Stimulated activated naive B cell treated with anti-CD40 and anti-IgM and Interleukin-4, amounts not matched to agents 10 μg/mL and 1 μg/mL and 100 μg/mL, for 72 hours (primary cell): ENCODE measurements at regions not wholly inside any gene's neighbourhood (a gene's known extent, or its start where the extent isn't known, plus 50 kb on each side); places are given as distances from the start of the nearest gene placed in this dataset.
"Not testable (repeated sequence)": the region's sequence is repeated elsewhere in the genome, so short reads cannot be mapped to it uniquely, and the experiment has no call there.

Source experiments
- ATAC-seq, 2 donors: fragments of 150-1000 bp; cut with Tn5 transposase; replicated peaks; 2 replicates each; pipeline ENCODE4 v1.10.0; 2021; ENCODE audit warnings: moderate library complexity in 1 of 2
- DNase-seq: peaks from one replicate; pipeline ENCODE4 v3.0.0; 2021
- H3K27ac Mint-ChIP-seq: one replicate; pipeline ENCODE4 v1.8.0; 2022; ENCODE audit warnings: mild to moderate bottlenecking, mixed read lengths
- H3K27me3 Mint-ChIP-seq, 2 donors: one replicate each; pipeline ENCODE4 v1.8.0; 2022; ENCODE audit warnings: mixed read lengths in 2 of 2
- H3K36me3 Mint-ChIP-seq, 2 donors: one replicate each; pipeline ENCODE4 v1.8.0; 2022; ENCODE audit warnings: mixed read lengths in 2 of 2, mild to moderate bottlenecking in 1 of 2
- H3K4me1 Mint-ChIP-seq, 2 donors: one replicate each; pipeline ENCODE4 v1.8.0; 2022; ENCODE audit warnings: mixed read lengths in 2 of 2, mild to moderate bottlenecking in 1 of 2
- H3K4me3 Mint-ChIP-seq, 2 donors: one replicate each; pipeline ENCODE4 v1.8.0; 2022; ENCODE audit warnings: mild to moderate bottlenecking in 2 of 2, mixed read lengths in 2 of 2, moderate library complexity in 1 of 2
- H3K9me3 Mint-ChIP-seq, 2 donors: one replicate each; pipeline ENCODE4 v1.8.0; 2022; ENCODE audit warnings: mixed read lengths in 2 of 2, mild to moderate bottlenecking in 1 of 2

DNA sequence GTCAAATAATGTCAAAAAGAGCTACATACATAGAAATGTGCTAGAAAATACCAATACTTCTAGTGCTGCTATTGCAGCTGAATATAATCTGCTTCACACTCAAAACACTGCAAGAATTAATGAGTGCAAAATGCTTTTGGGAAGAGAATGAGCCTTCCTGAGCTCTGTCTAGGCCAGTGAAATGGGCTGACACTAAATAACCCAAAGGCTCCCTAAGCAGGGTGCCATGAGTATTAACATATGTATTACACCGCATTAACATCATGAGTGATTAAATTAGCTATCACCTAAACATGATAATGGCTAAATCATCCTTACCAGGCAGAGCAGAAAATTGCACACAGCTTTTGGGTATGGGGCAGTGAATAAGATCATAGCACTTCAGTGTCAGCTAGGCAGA, 806.3 kb upstream of the NECTIN3 start:
- Mint-ChIP-seq H3K27me3 (no peaks in the 10 kb centered on the region), H3K9me3 (peaks cover 0 to 2% of the 10 kb centered on the region in 2 donors), H3K4me1 (no peaks in the 10 kb centered on the region), H3K27ac (no peak overlapping the region), H3K4me3 (no peak overlapping the region), H3K36me3 (no peaks in the 10 kb centered on the region)
- DNase-seq: no peak
- ATAC-seq: no peak

DNA sequence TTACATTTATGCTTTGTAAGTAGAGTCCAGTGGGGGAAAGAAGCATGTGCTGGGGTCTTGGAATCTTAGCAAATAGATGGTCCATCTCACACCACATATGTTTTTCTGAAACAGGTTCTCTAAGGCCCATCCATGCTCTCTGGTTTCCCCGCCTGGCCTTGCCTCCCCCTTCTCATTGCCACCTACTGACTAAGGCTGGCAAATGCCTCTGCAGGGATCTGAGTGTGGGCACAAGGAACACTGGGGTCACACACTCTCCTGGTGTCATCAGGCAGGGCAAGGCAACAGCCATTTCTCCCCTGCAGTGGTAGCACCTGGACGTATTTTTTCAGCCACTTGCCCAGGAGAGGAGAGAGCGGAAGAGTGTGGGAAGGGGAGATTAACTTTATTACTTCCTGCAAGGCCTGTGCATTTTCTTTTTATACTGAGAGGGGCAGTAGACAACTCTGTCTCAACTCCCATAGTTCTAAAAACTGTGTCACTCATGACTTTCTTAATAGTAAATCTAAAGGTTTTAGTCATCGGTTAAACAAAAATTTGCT, 804.2 kb upstream of the NECTIN3 start:
- no peak for DNase-seq
- H3K27ac Mint-ChIP-seq: no peak overlapping the region
- no peak overlapping the region for H3K4me3 Mint-ChIP-seq
- H3K36me3 Mint-ChIP-seq: no peaks in the 10 kb centered on the region
- H3K27me3 Mint-ChIP-seq: no peaks in the 10 kb centered on the region
- ATAC-seq: no peak
- H3K9me3 Mint-ChIP-seq: peaks cover 0 to 2% of the 10 kb centered on the region in 2 donors
- no peaks in the 10 kb centered on the region for H3K4me1 Mint-ChIP-seq

DNA sequence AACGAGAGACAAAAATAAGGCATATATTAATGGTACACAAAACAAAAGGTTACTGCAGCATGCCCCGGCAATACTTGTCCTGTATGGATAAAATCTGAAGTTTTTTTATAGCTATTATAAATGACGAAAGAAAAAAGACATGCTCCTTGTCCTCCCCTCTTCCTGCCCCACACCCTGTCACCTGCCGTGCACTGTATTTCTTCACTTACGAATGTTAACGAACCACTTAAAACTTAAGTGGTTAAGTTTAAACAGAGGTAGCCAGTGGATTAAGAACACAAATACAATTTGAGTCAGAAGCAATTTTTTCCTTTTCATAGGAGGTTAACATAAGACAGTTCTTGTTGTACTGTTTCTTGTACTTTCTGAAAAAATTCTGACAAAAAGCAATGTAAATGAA, 799.1 kb upstream of the NECTIN3 start:
- Mint-ChIP-seq H3K27me3 (no peaks in the 10 kb centered on the region), H3K4me1 (no peaks in the 10 kb centered on the region), H3K4me3 (no peak overlapping the region), H3K36me3 (no peaks in the 10 kb centered on the region), H3K9me3 (no peaks in the 10 kb centered on the region), H3K27ac (no peak overlapping the region)
- no peak for ATAC-seq
- no peak for DNase-seq

DNA sequence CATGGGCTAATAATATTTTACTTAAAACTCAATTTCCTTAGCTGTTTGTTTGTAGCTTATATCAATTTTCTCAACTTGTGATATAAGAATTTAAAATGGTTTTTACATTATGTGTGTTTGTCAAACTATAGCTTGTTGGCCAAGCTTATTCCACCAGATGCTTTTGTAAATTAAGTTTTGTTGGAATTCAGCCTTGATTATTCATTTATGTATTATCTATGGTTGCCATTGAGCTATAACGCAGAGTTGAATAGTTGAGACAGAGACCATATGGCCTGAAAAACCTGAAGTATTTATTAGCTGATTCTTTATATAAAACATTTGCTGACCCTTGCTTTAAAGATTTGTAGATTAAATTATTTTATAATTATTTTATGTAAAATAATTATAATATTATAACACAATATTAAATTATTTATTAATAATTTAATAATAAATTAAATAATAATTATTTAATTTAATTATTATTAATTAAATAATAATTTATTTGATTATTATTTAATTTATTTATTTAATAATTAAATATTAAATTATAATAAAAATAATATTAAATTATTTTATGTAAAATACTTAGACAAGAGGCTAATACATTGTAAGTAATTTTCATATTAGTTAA, 779.6 kb upstream of the NECTIN3 start:
- Mint-ChIP-seq H3K4me3 (no peak overlapping the region), H3K27me3 (no peaks in the 10 kb centered on the region)

DNA sequence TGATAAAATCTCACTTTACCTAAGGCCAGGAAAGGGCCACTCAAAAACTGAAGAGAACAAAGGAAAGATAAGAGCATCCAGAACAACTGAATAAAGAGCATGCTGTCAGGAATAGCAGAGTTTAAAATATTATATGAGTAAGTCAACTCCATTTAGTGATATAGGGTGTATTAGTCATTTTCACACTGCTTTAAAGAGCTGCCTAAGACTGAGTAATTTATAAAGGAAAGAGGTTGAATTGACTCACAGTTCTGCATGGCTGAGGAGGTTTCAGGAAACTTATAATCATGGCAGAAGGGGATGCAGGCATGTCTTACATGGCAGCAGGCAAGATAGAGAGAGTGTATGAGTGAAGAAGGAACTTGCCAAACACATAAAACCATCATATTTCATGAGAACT, 778.0 kb upstream of the NECTIN3 start:
- DNase-seq: no peak
- ATAC-seq: peak in 1 of 2 donors; percentile 16
- no peaks in the 10 kb centered on the region for H3K27me3 Mint-ChIP-seq
- peaks cover 7 to 9% of the 10 kb centered on the region in 2 donors for H3K9me3 Mint-ChIP-seq
- no peak overlapping the region for H3K27ac Mint-ChIP-seq
- no peaks in the 10 kb centered on the region for H3K36me3 Mint-ChIP-seq
- no peaks in the 10 kb centered on the region for H3K4me1 Mint-ChIP-seq
- H3K4me3 Mint-ChIP-seq: no peak overlapping the region

More for the DNA sequence above, 779.6 kb upstream of the NECTIN3 start:
- Mint-ChIP-seq H3K9me3 (peaks cover 7 to 10% of the 10 kb centered on the region in 2 donors), H3K27ac (no peak overlapping the region), H3K36me3 (no peaks in the 10 kb centered on the region), H3K4me1 (no peaks in the 10 kb centered on the region)
- DNase-seq (no peak), ATAC-seq (no peak)

DNA sequence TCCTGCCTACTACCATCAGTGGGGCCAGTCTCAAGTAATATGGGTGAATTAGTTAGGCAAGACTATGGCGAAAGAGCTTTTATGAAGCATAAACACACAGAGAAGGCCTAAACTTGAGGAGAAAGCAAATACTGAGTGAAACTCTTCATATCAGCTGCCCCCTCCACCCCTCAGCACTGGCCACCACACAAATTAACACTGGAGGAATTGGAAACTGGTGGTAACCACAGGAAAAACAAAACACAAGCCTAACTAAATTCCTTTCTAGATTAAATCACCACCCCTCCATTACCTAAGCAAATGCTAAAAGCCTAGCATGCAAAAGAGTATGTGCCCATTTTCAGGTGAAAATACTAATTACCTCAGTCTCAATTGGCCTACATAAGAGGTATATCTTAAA, 774.7 kb upstream of the NECTIN3 start:
- Mint-ChIP-seq H3K4me3 (no peak overlapping the region), H3K27me3 (no peaks in the 10 kb centered on the region), H3K27ac (no peak overlapping the region), H3K36me3 (no peaks in the 10 kb centered on the region), H3K9me3 (peaks cover 7 to 9% of the 10 kb centered on the region in 2 donors), H3K4me1 (no peaks in the 10 kb centered on the region)
- no peak for DNase-seq
- ATAC-seq: no peak

DNA sequence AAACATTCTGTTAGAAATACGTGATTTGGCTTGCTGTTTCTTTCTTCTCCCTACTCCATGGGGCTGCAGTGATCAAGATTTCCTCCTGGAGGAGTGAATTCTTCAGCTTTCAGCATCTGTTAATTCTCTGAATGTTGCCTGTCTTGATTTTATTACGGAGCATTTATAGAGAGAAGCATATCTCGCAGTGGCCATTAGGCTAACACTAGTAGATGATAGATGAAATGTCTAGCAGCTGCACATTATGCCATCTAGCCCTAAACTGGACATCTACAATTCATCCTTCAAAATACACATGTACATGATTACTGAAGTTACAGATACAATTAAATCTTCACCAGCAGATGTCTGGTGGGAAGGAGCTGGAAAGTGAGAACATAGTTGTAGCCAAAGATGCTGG, 769.8 kb upstream of the NECTIN3 start:
- Mint-ChIP-seq H3K9me3 (no peaks in the 10 kb centered on the region), H3K4me1 (no peaks in the 10 kb centered on the region), H3K36me3 (no peaks in the 10 kb centered on the region), H3K27ac (no peak overlapping the region), H3K4me3 (no peak overlapping the region), H3K27me3 (no peaks in the 10 kb centered on the region)
- DNase-seq (no peak), ATAC-seq (no peak)

DNA sequence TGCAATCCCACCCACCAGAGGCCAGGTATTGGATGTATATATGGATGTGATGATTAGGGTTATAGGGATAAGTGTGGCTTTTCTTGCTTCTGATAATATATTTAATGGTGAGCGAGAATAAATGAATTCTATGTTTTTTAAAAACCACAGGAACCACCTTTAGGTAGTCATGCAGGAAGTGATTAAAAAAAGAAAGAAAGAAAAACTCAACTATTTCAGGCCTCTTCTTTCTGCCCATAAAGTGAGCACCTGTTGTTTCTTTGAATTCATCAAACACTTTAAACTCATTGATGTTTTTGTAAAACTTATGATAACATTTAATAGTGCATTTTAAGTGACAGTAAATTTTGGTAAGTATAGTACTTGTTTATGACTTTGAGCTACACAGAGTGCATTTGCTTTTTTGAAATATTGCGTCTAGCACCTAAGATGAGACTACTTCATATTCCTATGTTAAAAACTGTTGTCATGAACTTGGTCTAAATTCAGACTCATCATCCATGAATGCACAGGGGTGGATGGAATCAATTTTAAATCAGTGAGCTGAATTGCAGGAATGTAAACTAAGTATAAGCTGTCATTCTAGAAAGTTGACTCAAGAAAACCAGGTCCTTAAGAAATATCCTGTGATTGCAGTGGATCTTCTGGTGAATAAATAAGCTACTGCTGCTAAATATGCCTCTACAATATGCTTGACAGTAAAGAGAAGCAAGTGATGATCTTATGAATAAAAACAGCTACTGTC, 764.4 kb upstream of the NECTIN3 start:
- H3K9me3 Mint-ChIP-seq: no peaks in the 10 kb centered on the region
- ATAC-seq (no peak), DNase-seq (no peak)

DNA sequence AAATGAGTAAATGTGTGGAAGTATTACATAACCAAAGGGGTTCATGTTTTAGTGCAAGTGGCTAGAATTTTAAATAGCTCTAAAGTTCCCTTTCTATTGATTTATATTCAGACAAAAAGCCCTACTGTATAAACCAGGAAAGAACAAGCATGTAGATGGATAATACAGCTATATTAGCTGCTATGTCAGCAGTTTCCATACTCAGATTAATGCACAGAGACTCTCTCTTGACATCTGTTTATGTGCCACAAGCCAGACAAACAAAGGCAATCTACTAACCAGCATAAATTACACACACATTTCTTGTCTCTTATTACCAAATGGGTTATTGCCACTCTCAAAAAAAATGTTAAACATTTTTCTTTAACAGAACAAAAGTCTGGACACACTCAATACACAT, 760.1 kb upstream of the NECTIN3 start:
- ATAC-seq (no peak), DNase-seq (no peak)
- H3K4me3 Mint-ChIP-seq: no peak overlapping the region
- H3K36me3 Mint-ChIP-seq: no peaks in the 10 kb centered on the region
- H3K9me3 Mint-ChIP-seq: no peaks in the 10 kb centered on the region
- H3K4me1 Mint-ChIP-seq: no peaks in the 10 kb centered on the region
- H3K27ac Mint-ChIP-seq: no peak overlapping the region
- no peaks in the 10 kb centered on the region for H3K27me3 Mint-ChIP-seq

More for the DNA sequence above, 764.4 kb upstream of the NECTIN3 start:
- no peaks in the 10 kb centered on the region for H3K36me3 Mint-ChIP-seq
- no peaks in the 10 kb centered on the region for H3K4me1 Mint-ChIP-seq
- H3K27me3 Mint-ChIP-seq: no peaks in the 10 kb centered on the region
- H3K4me3 Mint-ChIP-seq: no peak overlapping the region
- H3K27ac Mint-ChIP-seq: no peak overlapping the region

DNA sequence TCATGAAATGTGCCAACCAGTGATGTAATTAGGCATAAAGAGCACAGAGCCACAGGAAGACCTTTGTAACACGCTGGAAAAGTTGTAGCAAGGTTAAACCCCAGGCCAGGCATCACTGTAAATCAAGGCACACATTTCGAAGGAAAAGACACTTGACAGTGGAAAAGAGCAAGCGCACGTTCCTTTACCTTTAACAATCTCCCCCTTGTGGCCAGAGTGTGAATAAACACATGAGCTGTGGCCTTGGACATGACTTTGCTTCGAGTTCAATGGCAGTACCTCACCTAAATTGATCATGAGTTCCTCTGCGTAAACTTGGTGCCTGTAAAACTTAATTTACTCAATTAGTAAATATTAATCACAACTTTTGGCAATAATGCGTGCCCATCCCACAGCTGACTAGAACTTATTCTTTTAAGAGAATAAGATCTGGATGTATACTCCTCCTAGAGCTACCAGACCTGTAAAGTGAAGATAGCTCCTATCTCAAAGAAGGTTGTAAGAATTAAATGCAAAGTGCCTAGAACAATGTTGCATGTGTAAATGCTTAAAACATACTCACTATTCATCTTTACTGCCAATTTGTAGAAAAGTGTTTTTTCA, 757.0 kb upstream of the NECTIN3 start:
- DNase-seq (peak; percentile 13), ATAC-seq (peak; percentile 69 to 81)
- no peak overlapping the region for H3K27ac Mint-ChIP-seq
- no peak overlapping the region for H3K4me3 Mint-ChIP-seq
- H3K36me3 Mint-ChIP-seq: no peaks in the 10 kb centered on the region
- no peaks in the 10 kb centered on the region for H3K9me3 Mint-ChIP-seq
- H3K4me1 Mint-ChIP-seq: no peaks in the 10 kb centered on the region
- no peaks in the 10 kb centered on the region for H3K27me3 Mint-ChIP-seq

DNA sequence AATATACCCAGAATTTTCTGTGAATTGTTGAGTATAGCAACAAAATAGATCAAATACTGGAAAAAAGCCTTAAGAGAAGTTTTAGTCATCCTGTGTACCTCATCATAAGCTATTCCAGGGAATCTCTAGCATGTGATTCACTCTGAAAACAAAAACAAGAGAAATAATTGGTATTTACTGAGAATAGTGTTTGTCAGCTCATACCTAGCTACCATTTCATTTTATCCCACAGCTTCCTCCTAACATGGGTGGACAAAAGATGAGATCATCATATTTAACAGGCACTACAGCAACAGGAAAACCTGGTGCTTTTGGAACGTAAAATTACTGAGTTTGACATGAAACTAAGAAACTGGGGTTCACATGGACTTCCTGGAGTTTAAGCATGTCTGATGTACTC, 753.5 kb upstream of the NECTIN3 start:
- no peaks in the 10 kb centered on the region for H3K27me3 Mint-ChIP-seq
- no peaks in the 10 kb centered on the region for H3K9me3 Mint-ChIP-seq
- no peaks in the 10 kb centered on the region for H3K36me3 Mint-ChIP-seq
- DNase-seq: no peak
- no peak overlapping the region for H3K27ac Mint-ChIP-seq
- H3K4me3 Mint-ChIP-seq: no peak overlapping the region
- no peaks in the 10 kb centered on the region for H3K4me1 Mint-ChIP-seq
- ATAC-seq: no peak

DNA sequence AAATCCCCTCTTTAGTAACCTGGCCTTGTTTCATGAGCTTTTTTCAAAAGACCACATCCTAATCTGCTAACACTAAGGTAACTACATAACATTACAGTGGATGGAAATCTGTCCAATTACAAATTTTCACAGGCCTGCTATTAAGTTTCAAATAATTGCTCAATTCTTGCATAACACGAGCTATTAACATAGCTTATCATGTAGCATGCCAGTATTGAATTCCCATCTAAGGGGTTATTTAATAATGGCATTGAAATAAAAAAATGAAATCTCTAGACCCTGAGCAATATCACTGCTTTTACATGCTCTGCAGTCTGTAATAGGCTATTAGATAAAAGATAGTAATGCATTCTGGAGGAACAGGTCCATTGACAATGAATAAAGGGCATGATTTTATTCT, 748.3 kb upstream of the NECTIN3 start:
- ATAC-seq: no peak
- Mint-ChIP-seq H3K4me3 (no peak overlapping the region), H3K27ac (no peak overlapping the region), H3K36me3 (no peaks in the 10 kb centered on the region), H3K4me1 (no peaks in the 10 kb centered on the region), H3K27me3 (no peaks in the 10 kb centered on the region), H3K9me3 (peaks cover 0 to 2% of the 10 kb centered on the region in 2 donors)
- DNase-seq: no peak

DNA sequence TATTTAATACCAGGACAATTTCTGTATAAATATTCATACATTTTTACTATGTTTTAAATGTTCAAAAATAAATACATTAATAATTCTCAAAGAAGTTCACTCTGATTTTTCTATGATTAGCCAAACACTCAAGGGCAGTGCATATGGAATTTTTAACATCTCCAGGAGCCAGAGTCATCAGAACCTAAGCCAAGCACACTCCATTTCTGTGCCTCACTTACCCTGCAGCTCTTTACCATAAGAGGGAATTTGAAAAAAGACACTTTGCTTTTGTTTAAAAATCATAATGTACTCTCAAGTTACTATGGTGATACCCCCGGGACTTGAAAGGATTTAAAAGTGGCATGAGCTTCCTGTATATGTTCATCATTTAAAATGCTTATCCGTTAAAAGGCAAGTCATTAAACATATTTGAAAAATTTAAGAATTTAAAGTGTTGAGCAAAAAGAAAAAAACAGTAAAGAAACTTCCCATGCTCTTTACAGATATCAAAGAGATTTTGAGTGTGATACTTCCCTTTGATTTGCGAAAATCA, 747.4 kb upstream of the NECTIN3 start:
- Mint-ChIP-seq H3K27me3 (no peaks in the 10 kb centered on the region), H3K4me3 (no peak overlapping the region), H3K4me1 (no peaks in the 10 kb centered on the region), H3K27ac (no peak overlapping the region), H3K36me3 (no peaks in the 10 kb centered on the region), H3K9me3 (peaks cover 0 to 2% of the 10 kb centered on the region in 2 donors)
- DNase-seq: no peak
- ATAC-seq: no peak

DNA sequence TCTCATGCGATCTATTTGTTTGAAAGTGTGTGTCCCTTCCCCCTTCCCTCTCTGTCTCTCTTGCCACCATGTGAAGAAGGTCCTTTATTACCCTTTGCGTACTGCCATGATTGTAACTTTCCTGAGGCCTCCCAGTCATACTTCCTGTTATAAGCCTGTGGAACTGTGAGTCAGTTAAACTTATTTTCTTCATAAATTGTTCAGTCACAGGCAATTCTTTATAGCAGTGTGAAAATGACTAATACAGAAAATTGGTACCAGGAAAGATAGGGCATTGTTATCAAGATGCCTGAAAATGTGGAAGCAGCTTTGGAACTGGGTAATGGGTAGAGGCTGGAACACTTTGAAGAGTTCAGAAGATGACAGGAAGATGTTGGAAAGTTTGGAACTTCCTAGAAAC, 743.7 kb upstream of the NECTIN3 start:
- Mint-ChIP-seq H3K36me3 (no peaks in the 10 kb centered on the region), H3K4me3 (no peak overlapping the region), H3K9me3 (peaks cover 0 to 3% of the 10 kb centered on the region in 2 donors), H3K27ac (no peak overlapping the region), H3K4me1 (no peaks in the 10 kb centered on the region), H3K27me3 (no peaks in the 10 kb centered on the region)
- ATAC-seq: no peak
- DNase-seq: no peak

DNA sequence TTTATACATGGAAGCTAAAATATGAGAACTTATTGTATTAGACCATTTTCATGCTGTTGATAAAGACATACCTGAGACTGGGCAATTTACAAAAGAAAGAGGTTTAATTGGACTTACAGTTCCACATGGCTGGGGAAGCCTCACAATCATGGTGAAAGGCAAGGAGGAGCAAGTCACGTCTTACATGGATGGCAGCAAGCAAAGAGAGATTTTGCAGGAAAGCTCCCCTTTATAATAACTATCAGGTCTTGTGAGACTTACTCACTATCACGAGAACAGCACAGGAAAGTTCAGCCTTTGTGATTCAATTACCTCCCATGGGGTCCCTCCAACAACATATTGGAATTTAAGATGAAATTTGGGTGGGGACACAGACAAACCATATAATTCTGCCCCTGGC, 740.1 kb upstream of the NECTIN3 start:
- H3K4me3 Mint-ChIP-seq, ATAC-seq, H3K36me3 Mint-ChIP-seq, H3K4me1 Mint-ChIP-seq, DNase-seq, H3K27me3 Mint-ChIP-seq, H3K27ac Mint-ChIP-seq: not testable (repeated sequence)
- peaks cover 0 to 11% of the 10 kb centered on the region in 2 donors for H3K9me3 Mint-ChIP-seq
